ENCODE measurements at regions not wholly inside any gene's neighbourhood (a gene's known extent, or its start where the extent isn't known, plus 50 kb on each side); places are given as distances from the start of the nearest gene placed in this dataset.

DNA sequence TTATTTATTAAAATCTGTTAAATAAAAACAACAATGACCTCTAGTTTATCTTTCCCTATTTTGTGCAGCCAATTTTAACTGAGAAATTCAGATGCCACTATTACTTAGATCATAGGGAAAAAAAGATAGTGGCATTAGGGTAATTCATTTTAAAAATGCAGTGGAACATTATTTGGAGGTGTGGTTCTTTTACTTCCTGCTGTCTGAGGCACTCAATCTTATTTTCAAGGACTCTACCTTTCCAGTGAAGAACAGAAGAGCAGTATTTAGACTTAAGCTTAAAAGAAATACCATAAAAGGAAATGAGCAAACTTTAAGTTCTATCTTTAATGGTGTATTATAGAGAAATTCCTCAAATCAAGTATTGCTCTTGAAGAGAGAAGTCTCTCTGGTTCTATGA lies 342.6 kb upstream of the KLF12 start:
- Histone ChIP-seq H3K9ac (ENCODE audit: low read length in 2 of 2) (no peak overlapping the region), H3K36me3 (ENCODE audit: control insufficient read depth in 2 of 2, insufficient read depth in 2 of 2, low read length in 2 of 2) (no peaks in the 10 kb centered on the region), H3K9me3 (ENCODE audit: control insufficient read depth in 2 of 2, low read length in 2 of 2) (no peaks in the 10 kb centered on the region), H3K27ac (ENCODE audit: low read length) (no peak overlapping the region), H3K4me1 (ENCODE audit: control insufficient read depth, insufficient read depth, low read length) (no peaks in the 10 kb centered on the region), H3K4me3 (ENCODE audit: low read length in 2 of 2) (no peak overlapping the region), H3K27me3 (ENCODE audit: control insufficient read depth in 1 of 2, insufficient read depth in 2 of 2, low read length in 2 of 2) (no peaks in the 10 kb centered on the region)

DNA sequence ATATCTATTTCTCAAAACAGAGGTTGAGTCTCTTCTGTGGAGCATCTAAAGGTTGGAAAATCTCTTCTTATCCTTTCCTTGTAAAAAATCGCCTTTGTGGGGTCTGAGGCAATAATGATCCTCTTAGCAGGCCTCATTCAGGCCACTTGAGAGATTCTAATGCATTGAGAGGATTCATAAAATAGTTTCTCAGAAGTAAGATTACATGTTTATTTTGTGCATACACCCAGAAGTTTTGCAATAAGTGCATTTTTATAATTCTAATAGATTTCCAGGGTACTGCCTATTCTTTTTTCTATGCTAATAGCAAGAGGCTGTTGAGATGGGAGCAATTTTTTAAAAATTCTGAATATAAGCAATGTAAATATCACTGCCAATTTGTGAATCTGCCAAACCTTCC lies 342.2 kb upstream of the KLF12 start:
- no peak overlapping the region for H3K4me3 ChIP-seq (ENCODE audit: low read length in 2 of 2)
- no peaks in the 10 kb centered on the region for H3K36me3 ChIP-seq (ENCODE audit: control insufficient read depth in 2 of 2, insufficient read depth in 2 of 2, low read length in 2 of 2)
- H3K9ac ChIP-seq (ENCODE audit: low read length in 2 of 2) = no peak overlapping the region
- H3K27me3 ChIP-seq (ENCODE audit: control insufficient read depth in 1 of 2, insufficient read depth in 2 of 2, low read length in 2 of 2) = no peaks in the 10 kb centered on the region
- H3K4me1 ChIP-seq (ENCODE audit: control insufficient read depth, insufficient read depth, low read length) = no peaks in the 10 kb centered on the region
- no peak overlapping the region for H3K27ac ChIP-seq (ENCODE audit: low read length)
- no peaks in the 10 kb centered on the region for H3K9me3 ChIP-seq (ENCODE audit: control insufficient read depth in 2 of 2, low read length in 2 of 2)

DNA sequence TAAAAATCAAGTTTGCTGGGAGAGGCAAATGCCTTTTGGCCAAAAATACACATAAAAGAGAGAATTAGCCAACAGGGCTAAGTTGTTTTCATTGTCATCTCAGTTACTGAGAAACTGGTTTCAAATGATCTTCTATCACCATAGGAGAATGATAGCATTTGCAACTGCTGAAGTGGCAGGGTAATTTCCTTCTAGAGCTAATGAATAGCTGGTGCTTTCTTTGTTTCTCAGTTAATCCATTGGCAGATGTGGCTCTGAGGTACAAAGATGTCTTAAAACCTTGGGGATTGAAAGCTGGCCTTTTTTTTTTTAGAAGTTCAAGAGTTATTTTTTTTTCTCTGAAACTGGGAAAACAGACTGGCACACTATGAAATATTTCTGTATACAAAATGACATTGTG lies 332.7 kb upstream of the KLF12 start:
- Histone ChIP-seq H3K27ac (ENCODE audit: low read length) (no peak overlapping the region), H3K27me3 (ENCODE audit: control insufficient read depth in 1 of 2, insufficient read depth in 2 of 2, low read length in 2 of 2) (no peaks in the 10 kb centered on the region), H3K9me3 (ENCODE audit: control insufficient read depth in 2 of 2, low read length in 2 of 2) (no peaks in the 10 kb centered on the region), H3K36me3 (ENCODE audit: control insufficient read depth in 2 of 2, insufficient read depth in 2 of 2, low read length in 2 of 2) (no peaks in the 10 kb centered on the region), H3K4me3 (ENCODE audit: low read length in 2 of 2) (no peak overlapping the region), H3K9ac (ENCODE audit: low read length in 2 of 2) (no peak overlapping the region), H3K4me1 (ENCODE audit: control insufficient read depth, insufficient read depth, low read length) (no peaks in the 10 kb centered on the region)

DNA sequence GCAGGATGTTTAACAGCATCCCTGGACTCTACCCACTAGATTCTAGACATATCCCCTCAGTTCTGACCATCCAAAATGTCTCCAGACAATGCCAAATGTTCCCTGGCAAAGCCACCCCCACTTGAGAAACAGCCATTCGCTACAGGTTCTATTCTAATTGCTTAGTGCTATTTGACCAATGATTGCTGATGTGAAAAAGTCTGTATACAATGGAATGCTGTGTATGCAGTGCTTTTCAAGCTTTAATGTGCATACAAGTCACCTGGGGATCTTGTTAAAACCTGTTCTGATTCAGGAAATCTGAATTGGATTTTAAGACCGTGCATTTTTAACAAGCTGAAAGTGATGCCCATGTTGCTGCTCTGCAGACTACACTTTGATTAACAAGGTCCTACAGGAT lies 331.8 kb upstream of the KLF12 start:
- no peak overlapping the region for H3K27ac ChIP-seq (ENCODE audit: low read length)
- no peaks in the 10 kb centered on the region for H3K36me3 ChIP-seq (ENCODE audit: control insufficient read depth in 2 of 2, insufficient read depth in 2 of 2, low read length in 2 of 2)
- H3K4me1 ChIP-seq (ENCODE audit: control insufficient read depth, insufficient read depth, low read length) = no peaks in the 10 kb centered on the region
- H3K27me3 ChIP-seq (ENCODE audit: control insufficient read depth in 1 of 2, insufficient read depth in 2 of 2, low read length in 2 of 2) = no peaks in the 10 kb centered on the region
- no peaks in the 10 kb centered on the region for H3K9me3 ChIP-seq (ENCODE audit: control insufficient read depth in 2 of 2, low read length in 2 of 2)
- H3K9ac ChIP-seq (ENCODE audit: low read length in 2 of 2) = no peak overlapping the region
- H3K4me3 ChIP-seq (ENCODE audit: low read length in 2 of 2) = no peak overlapping the region

DNA sequence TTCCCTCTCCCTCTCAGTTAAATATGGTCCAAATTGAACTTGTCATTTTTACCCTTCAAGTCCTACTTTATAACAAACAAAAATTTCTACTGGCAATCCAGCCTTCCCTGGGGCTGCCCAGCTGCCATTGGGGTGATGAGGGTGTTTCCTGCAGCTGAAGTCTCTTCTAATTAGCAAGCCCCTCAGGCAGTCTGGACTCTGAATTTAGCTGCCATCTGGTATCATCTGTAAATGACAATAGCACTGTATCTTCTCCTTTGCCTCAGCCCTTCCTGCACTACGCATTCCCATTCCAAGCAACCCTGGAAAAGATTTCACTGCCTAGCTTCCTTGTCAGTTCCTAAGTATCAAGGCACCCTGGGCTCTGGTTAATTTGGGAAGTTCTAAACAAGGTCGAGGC lies 331.1 kb upstream of the KLF12 start:
- Histone ChIP-seq H3K4me3 (ENCODE audit: low read length in 2 of 2) (no peak overlapping the region), H3K9ac (ENCODE audit: low read length in 2 of 2) (no peak overlapping the region), H3K36me3 (ENCODE audit: control insufficient read depth in 2 of 2, insufficient read depth in 2 of 2, low read length in 2 of 2) (no peaks in the 10 kb centered on the region), H3K27ac (ENCODE audit: low read length) (no peak overlapping the region), H3K27me3 (ENCODE audit: control insufficient read depth in 1 of 2, insufficient read depth in 2 of 2, low read length in 2 of 2) (no peaks in the 10 kb centered on the region), H3K9me3 (ENCODE audit: control insufficient read depth in 2 of 2, low read length in 2 of 2) (no peaks in the 10 kb centered on the region), H3K4me1 (ENCODE audit: control insufficient read depth, insufficient read depth, low read length) (no peaks in the 10 kb centered on the region)

GRCh38 chr13:74464670-74465069 lies 330.5 kb upstream of the KLF12 start:
- Histone ChIP-seq H3K4me1 (ENCODE audit: control insufficient read depth, insufficient read depth, low read length) (no peaks in the 10 kb centered on the region), H3K4me3 (ENCODE audit: low read length in 2 of 2) (no peak overlapping the region), H3K9ac (ENCODE audit: low read length in 2 of 2) (no peak overlapping the region), H3K27me3 (ENCODE audit: control insufficient read depth in 1 of 2, insufficient read depth in 2 of 2, low read length in 2 of 2) (no peaks in the 10 kb centered on the region), H3K27ac (ENCODE audit: low read length) (no peak overlapping the region), H3K36me3 (ENCODE audit: control insufficient read depth in 2 of 2, insufficient read depth in 2 of 2, low read length in 2 of 2) (no peaks in the 10 kb centered on the region), H3K9me3 (ENCODE audit: control insufficient read depth in 2 of 2, low read length in 2 of 2) (no peaks in the 10 kb centered on the region)

GRCh38 chr13:74461011-74461410 lies 326.8 kb upstream of the KLF12 start:
- no peak overlapping the region for H3K9ac ChIP-seq (ENCODE audit: low read length in 2 of 2)
- H3K36me3 ChIP-seq (ENCODE audit: control insufficient read depth in 2 of 2, insufficient read depth in 2 of 2, low read length in 2 of 2) = no peaks in the 10 kb centered on the region
- no peak overlapping the region for H3K27ac ChIP-seq (ENCODE audit: low read length)
- H3K9me3 ChIP-seq (ENCODE audit: control insufficient read depth in 2 of 2, low read length in 2 of 2) = no peaks in the 10 kb centered on the region
- no peaks in the 10 kb centered on the region for H3K4me1 ChIP-seq (ENCODE audit: control insufficient read depth, insufficient read depth, low read length)
- no peak overlapping the region for H3K4me3 ChIP-seq (ENCODE audit: low read length in 2 of 2)
- no peaks in the 10 kb centered on the region for H3K27me3 ChIP-seq (ENCODE audit: control insufficient read depth in 1 of 2, insufficient read depth in 2 of 2, low read length in 2 of 2)

DNA sequence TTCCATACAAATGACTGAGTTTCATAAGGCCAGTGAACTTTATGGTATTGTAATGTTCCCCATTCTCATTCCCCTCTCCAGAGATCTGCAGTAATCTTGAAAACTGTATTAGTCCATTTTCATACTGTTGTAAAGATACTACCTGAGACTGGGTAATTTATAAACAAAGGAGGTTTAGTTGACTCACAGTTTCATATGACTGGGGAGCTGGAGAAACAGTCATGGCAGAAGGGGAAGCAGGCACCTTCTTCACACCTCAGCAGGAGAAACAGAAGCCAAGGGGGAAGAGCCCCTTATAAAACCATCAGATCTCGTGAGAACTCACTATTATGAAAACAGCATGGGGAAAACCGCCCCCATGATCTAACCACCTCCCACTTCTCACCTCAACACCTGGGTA lies 318.7 kb upstream of the KLF12 start:
- Histone ChIP-seq H3K9me3 (ENCODE audit: control insufficient read depth in 2 of 2, low read length in 2 of 2) (no peaks in the 10 kb centered on the region), H3K4me3 (ENCODE audit: low read length in 2 of 2) (no peak overlapping the region), H3K27me3 (ENCODE audit: control insufficient read depth in 1 of 2, insufficient read depth in 2 of 2, low read length in 2 of 2) (no peaks in the 10 kb centered on the region), H3K36me3 (ENCODE audit: control insufficient read depth in 2 of 2, insufficient read depth in 2 of 2, low read length in 2 of 2) (no peaks in the 10 kb centered on the region), H3K9ac (ENCODE audit: low read length in 2 of 2) (no peak overlapping the region), H3K27ac (ENCODE audit: low read length) (no peak overlapping the region), H3K4me1 (ENCODE audit: control insufficient read depth, insufficient read depth, low read length) (no peaks in the 10 kb centered on the region)

DNA sequence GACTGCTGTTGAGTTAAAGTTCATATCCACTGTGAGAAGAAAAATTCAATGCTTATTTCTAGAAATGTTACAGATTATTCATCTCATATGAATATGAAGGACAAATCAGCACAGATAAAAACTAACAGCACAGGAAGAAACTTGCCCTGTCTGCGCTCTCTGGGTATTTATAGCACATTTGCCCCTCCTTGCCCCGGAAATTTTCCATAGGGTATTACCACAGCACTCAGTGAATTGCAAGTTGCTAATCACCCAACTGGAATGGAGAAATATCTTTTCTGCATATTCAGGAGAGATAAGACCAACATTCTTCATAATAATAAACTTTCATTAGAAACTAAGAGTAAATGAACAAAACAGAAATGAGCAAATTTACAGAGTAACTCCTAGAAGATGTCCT lies 318.0 kb upstream of the KLF12 start:
- H3K27ac ChIP-seq (ENCODE audit: low read length) = no peak overlapping the region
- H3K9ac ChIP-seq (ENCODE audit: low read length in 2 of 2) = no peak overlapping the region
- no peak overlapping the region for H3K4me3 ChIP-seq (ENCODE audit: low read length in 2 of 2)
- no peaks in the 10 kb centered on the region for H3K4me1 ChIP-seq (ENCODE audit: control insufficient read depth, insufficient read depth, low read length)
- H3K36me3 ChIP-seq (ENCODE audit: control insufficient read depth in 2 of 2, insufficient read depth in 2 of 2, low read length in 2 of 2) = no peaks in the 10 kb centered on the region
- no peaks in the 10 kb centered on the region for H3K9me3 ChIP-seq (ENCODE audit: control insufficient read depth in 2 of 2, low read length in 2 of 2)
- no peaks in the 10 kb centered on the region for H3K27me3 ChIP-seq (ENCODE audit: control insufficient read depth in 1 of 2, insufficient read depth in 2 of 2, low read length in 2 of 2)

GRCh38 chr13:74450964-74451363 lies 316.8 kb upstream of the KLF12 start:
- Histone ChIP-seq H3K36me3 (ENCODE audit: control insufficient read depth in 2 of 2, insufficient read depth in 2 of 2, low read length in 2 of 2) (no peaks in the 10 kb centered on the region), H3K9ac (ENCODE audit: low read length in 2 of 2) (no peak overlapping the region), H3K27ac (ENCODE audit: low read length) (no peak overlapping the region), H3K4me3 (ENCODE audit: low read length in 2 of 2) (no peak overlapping the region), H3K27me3 (ENCODE audit: control insufficient read depth in 1 of 2, insufficient read depth in 2 of 2, low read length in 2 of 2) (no peaks in the 10 kb centered on the region), H3K9me3 (ENCODE audit: control insufficient read depth in 2 of 2, low read length in 2 of 2) (no peaks in the 10 kb centered on the region), H3K4me1 (ENCODE audit: control insufficient read depth, insufficient read depth, low read length) (no peaks in the 10 kb centered on the region)

DNA sequence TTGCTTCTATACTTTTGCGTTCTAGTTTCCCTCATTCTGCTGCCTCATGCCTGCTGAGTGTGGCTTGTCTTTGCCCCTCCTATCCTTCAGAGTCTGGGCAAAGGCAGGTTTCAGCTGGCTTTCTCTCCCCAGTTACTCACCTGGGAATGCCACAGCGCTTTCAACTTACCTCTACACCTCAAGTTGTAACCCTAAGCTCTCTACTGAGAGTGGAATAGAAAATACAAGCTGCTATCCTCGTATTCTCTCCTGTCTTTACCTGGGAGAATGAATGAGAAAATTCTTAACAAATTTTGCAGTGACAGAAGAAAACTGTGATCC lies 316.3 kb upstream of the KLF12 start:
- Histone ChIP-seq H3K4me3 (ENCODE audit: low read length in 2 of 2) (no peak overlapping the region), H3K4me1 (ENCODE audit: control insufficient read depth, insufficient read depth, low read length) (no peaks in the 10 kb centered on the region), H3K27ac (ENCODE audit: low read length) (no peak overlapping the region), H3K36me3 (ENCODE audit: control insufficient read depth in 2 of 2, insufficient read depth in 2 of 2, low read length in 2 of 2) (no peaks in the 10 kb centered on the region), H3K9ac (ENCODE audit: low read length in 2 of 2) (no peak overlapping the region), H3K9me3 (ENCODE audit: control insufficient read depth in 2 of 2, low read length in 2 of 2) (no peaks in the 10 kb centered on the region), H3K27me3 (ENCODE audit: control insufficient read depth in 1 of 2, insufficient read depth in 2 of 2, low read length in 2 of 2) (no peaks in the 10 kb centered on the region)

Measured in stomach smooth muscle (tissue), 2 donors.